IPS-NIHi11 (cell line): ENCODE measurements at regions not wholly inside any gene's neighbourhood (a gene's known extent, or its start where the extent isn't known, plus 50 kb on each side); places are given as distances from the start of the nearest gene placed in this dataset.
"Not testable (repeated sequence)": the region's sequence is repeated elsewhere in the genome, so short reads cannot be mapped to it uniquely, and the experiment has no call there.

Source experiments
- DNase-seq: peaks from one replicate; pipeline ENCODE4 v3.0.0; 2012; ENCODE audit warnings: mixed read lengths, low spot score

DNA sequence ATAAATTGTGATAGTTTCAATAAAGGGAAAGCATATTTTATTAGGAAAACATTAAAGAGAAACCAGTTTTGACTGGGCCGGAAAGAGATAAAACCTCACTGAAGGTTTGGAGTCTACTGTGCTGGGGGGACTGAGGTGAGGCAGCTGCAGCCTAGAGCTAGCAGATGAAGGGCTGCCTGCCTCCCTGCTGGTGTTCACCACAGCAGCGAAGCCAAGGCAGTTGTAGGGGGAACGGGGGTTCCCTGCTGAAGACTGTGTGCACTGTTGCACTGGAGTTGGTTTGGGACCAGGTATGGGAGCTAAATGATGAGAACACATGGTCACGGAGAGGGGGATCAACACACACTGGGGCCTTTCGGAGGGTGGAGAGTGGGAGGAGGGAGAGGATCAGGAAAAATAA is 546.5 kb upstream of the SMIM31 start:
- peak; percentile 6 for DNase-seq

GRCh38 chr4:164210377-164210776 is 543.6 kb upstream of the SMIM31 start:
- no peak for DNase-seq

DNA sequence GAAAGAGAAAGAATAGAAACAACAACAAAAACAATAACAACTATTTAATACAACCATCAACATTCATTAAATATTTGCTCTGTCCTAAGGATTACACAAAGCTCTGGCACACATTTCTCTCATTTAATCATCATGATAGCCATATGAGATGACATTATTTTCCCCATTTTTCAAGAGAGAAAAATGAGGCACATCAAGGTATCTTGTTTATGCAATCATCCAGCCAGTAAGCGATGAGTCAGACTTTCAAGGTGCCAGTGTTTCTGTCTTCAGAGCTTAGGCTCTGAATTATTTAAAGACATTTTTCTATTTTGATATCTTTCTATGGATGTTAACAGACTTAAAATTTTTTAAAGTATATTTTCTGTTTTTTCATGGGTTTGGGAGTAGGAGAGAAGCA is 541.8 kb upstream of the SMIM31 start:
- no peak for DNase-seq

GRCh38 chr4:164212714-164213113 is 541.2 kb upstream of the SMIM31 start:
- DNase-seq, result no peak

DNA sequence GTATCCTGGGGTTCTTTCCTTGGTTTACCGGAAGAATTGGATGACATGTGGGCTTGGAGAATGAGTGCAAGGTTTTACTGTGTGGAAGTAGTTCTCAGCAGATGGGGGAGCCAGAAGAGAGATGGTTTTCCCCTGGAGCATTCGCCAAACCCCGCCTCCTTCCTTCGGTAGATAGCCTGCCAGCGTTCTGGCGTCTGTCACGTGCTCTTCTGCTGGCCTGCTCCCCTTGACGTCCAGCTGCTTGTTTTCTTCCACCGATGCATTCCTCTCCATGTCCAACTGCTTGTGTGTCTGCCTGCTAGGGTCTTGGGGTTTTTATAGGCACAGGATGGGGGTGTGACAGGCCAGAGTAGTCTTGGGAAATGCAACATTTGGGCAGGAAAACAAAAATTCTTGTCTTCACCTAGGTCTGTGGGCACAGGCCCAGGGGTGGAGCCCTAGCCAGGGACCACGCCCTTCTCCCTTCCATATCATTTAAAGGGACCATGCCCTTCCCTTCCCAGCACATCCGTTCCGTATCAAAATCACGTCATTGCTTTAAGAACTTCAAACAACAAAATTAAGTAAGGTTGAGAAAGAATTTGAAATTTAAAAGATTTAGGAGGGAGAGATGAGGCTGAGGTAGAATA is 538.7 kb upstream of the SMIM31 start:
- no peak for DNase-seq

- no peak for DNase-seq
Observed at GRCh38 chr4:164221631-164222030, 532.3 kb upstream of the SMIM31 start.

- no peak for DNase-seq
Observed at GRCh38 chr4:164224871-164225270, 529.1 kb upstream of the SMIM31 start.

- DNase-seq, result no peak
Observed at GRCh38 chr4:164229255-164229654, 524.7 kb upstream of the SMIM31 start.

DNA sequence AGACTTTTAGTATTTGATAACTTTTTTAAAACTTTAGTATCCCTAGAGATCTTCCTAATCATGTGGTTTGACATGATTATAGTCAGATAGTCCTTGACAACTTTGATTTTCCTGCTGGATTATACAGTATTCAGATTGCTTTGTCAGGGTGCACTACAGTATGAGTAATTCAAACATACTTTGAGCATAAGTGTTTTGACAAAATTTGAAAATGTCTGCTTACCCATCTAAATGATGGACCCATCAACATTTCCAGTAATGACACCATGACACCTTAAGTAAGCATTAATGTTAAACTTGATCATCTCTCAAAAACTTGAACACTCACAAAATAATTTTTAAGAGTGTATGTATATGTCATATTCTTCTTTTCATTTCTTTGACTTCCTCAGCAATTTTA is 514.5 kb upstream of the SMIM31 start:
- DNase-seq, result no peak

DNA sequence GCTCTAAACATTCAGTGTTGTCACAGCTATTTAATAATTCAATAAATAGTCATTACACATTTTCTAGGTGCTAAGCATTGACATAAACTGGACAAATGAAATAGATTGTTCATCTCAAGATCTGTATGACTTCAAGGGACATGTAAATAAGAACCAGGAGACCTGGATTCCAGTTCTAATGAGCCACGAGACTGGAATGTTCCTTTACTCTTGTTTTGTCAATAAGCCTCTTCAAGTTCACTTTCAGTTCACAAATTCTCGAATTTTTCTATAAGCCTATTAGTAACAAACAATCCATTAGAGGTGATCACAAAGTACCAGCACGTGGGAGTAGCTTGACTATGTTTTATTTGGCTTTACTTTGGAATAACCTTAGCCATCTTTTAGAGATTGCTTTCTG is 514.0 kb upstream of the SMIM31 start:
- no peak for DNase-seq

DNA sequence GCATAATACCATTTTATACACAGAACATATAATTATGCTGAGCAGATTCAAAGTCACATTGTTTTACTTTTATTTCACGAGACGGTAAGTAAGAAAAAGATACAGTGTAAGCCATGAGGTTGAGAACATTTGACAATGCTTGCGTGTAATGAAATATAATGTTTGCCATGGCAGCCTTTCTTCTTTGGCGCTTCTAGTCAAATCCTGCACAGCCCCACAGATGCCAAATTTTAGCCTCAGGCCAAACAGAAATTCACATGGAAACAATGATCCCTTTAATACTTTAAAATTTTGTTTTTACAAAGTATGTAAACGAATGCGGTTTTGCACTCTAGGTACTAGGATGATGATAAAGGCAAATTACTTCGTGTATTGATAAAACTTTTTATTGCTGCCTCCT is 502.7 kb upstream of the SMIM31 start:
- DNase-seq, result no peak

DNA sequence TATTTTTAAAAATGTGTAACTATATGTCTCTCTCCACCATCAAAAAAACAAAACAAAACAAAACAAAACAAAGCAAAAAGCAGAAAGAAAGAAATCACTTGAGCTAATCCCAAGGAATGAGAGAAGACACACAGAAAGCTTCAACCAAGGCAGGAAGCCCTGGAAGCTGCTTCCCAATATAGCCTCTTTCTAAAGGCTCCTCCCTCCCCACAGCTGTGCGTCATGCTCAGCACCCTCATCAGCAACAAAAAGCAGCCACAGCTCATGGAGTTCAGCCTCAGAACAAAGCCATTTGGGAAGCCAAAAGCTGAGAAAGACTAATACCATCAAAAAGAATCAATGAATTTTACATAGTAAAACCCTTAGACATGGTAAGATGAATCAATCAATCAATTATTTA is 501.6 kb upstream of the SMIM31 start:
- peak; percentile 43 for DNase-seq

GRCh38 chr4:164261831-164262230 is 492.1 kb upstream of the SMIM31 start:
- no peak for DNase-seq

GRCh38 chr4:164262508-164262907 is 491.4 kb upstream of the SMIM31 start:
- DNase-seq, result not testable (repeated sequence)

DNA sequence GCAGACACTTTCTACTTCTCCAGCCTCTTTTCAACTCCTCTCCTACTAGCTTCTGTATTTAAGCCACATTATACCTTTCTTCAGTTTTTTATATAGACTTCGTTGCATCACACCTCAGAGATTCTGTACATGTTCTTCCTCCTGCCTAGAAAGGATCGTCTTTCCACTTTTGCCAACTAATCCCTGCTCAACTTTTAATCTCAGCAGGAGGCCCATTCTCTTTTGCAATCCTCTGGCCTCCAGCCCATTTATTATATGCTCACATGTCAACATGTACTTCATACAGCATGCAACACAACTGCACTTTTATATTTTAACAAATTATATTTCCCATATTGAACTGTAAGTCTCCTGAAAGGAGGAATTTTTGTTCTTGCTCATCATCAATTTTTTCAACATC is 476.5 kb upstream of the SMIM31 start:
- not testable (repeated sequence) for DNase-seq

- DNase-seq, result no peak
Observed at GRCh38 chr4:164287173-164287572, 466.8 kb upstream of the SMIM31 start.

DNA sequence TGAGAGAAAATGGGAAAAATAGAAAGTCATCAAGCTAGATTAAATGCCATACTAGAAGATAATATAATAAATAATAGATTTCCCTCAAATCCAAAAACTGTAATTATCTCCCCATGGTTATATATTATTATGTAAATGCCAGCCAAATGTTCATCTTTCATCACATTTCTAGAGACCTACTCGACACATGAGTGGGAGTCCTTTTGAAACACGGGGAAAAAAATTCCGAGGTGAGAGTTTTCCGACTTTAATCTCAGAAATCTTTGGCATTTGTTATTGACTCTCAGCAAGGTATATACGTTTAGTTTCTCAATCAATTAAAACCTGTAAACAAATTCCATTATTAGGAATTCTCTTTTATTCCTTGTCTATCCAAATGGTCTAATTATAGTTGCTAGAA is 465.4 kb upstream of the SMIM31 start:
- DNase-seq, result no peak

DNA sequence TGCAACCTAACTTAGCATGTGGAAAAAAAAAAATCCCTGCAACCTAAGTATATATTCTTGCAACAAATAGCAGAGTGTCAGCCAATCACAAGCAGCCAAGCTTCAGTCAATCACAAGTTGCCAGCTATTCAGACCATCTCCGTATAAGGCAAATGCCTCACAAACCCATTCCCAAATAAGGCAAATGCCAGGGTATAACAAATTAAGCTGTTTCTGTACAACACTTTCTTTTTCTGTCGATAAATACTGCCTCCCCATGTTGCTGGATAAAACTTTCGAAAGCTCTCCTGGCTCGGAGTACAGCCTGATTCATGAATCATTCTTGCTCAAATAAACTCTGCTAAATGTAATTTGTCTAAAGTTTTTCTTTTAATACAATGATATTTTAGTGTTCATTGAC is 460.7 kb upstream of the SMIM31 start:
- DNase-seq, result no peak

GRCh38 chr4:164293743-164294142 is 460.2 kb upstream of the SMIM31 start:
- no peak for DNase-seq

GRCh38 chr4:164301430-164301829 is 452.5 kb upstream of the SMIM31 start:
- DNase-seq, result no peak

GRCh38 chr4:164304101-164304639 is 449.8 kb upstream of the SMIM31 start:
- no peak for DNase-seq

- no peak for DNase-seq
Observed at GRCh38 chr4:164304861-164305260, 449.1 kb upstream of the SMIM31 start.

GRCh38 chr4:164307262-164307661 is 446.7 kb upstream of the SMIM31 start:
- no peak for DNase-seq

DNA sequence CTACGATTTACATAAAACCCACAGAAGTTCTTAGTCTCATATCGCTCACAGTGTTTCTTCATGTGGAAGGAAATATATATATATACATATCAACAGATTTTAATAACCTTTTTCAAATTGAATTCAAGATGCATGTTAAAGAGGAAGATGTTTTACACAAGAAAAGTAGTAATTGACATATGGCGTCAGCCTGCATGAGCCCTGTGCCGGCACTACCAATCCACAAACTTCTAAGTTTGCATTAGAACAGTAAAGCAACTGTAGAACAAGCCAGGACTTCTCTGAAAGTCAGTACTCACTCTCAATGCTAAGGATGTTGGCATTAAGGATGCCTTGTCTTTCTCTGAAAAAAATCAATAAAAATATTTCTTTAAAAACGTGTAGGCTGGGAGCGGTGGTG is 441.3 kb upstream of the SMIM31 start:
- DNase-seq, result no peak
